ENCODE measurements at regions not wholly inside any gene's neighbourhood (a gene's known extent, or its start where the extent isn't known, plus 50 kb on each side); places are given as distances from the start of the nearest gene placed in this dataset.

GRCh38 chr5:171667341-171668096 lies 118.1 kb upstream of the SMIM23 start:
- no peak for TF ChIP-seq POLR2A (IDR thresholded peaks at IDR 0.05; ENCODE audit: low read length)
- TF ChIP-seq GATA1 (IDR thresholded peaks at IDR 0.05; ENCODE audit: low read depth, low read length): no peak

Data from erythroblast (primary cell).